SKM-1 (cell line): ENCODE measurements at regions not wholly inside any gene's neighbourhood (a gene's known extent, or its start where the extent isn't known, plus 50 kb on each side); places are given as distances from the start of the nearest gene placed in this dataset.
A peak's percentile ranks its signal among the peaks of the same experiment; 100 is the strongest.

Experiments used
- DNase-seq: peaks from one replicate; lab custom pipeline; 2025; ENCODE audit not compliant: unreplicated experiment; lab: John Stamatoyannopoulos, UW

- no peak for DNase-seq
Observed at GRCh38 chr13:50691681-50692263, 151.7 kb downstream of the DLEU7 start.

GRCh38 chr13:50692396-50692915 lies 151.0 kb downstream of the DLEU7 start:
- DNase-seq, result no peak

DNA sequence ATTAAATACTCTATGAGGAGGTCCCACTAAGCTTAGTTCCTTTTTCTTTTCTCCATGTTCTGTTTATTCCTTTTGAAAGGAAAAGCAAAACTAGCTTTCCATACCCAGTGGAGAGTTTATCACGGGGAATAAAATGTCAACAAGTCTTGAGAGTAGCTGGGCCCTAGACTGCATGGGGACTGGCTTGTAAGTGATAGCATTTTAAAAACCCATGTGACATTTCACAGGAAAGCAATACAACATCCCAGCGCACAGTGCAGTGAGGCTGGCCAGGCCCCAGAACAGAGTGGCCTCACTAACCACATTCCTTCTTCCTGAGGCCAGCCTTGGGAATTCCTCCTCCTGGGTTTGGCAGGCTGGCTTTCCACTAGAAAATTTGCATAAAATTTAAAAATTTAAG lies 149.8 kb downstream of the DLEU7 start:
- no peak for DNase-seq

GRCh38 chr13:50697746-50698539 lies 145.5 kb downstream of the DLEU7 start:
- DNase-seq, result no peak

DNA sequence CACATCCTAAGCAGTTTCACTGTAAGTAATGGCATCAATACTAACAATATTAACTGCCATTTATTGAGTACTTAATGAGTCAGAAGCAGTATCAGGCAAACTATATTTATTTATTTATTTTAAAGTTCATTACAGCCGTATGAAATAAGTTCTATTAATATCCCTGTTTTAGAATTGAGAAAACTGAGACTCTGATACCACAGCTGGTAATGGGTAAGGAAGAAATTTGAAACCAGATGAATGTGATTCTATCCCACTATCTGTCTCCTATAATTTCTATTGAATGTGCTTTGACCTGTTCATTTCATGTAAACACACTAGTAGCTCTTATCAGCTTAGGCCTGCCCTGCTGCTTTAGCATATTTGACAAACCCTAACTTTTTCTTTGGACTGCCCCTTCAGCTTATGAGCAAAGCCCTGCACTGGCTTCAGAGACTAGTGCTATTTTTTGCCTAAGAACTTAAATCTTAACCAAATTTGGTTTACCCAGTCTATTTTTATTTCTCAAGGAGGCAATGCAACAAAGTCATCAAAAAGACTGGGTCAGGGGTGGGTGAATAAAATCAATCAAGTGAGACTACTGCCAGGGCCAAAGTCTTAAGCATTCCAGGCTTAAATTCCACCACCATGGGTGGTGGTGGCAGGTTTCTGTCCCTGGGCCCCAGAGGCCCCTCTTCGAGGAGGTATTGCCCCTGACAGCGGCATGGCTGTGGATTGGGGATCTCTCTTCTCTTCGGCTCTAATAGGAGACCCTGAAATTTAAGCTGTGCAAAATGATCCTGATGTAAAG lies 143.4 kb downstream of the DLEU7 start:
- no peak for DNase-seq

DNA sequence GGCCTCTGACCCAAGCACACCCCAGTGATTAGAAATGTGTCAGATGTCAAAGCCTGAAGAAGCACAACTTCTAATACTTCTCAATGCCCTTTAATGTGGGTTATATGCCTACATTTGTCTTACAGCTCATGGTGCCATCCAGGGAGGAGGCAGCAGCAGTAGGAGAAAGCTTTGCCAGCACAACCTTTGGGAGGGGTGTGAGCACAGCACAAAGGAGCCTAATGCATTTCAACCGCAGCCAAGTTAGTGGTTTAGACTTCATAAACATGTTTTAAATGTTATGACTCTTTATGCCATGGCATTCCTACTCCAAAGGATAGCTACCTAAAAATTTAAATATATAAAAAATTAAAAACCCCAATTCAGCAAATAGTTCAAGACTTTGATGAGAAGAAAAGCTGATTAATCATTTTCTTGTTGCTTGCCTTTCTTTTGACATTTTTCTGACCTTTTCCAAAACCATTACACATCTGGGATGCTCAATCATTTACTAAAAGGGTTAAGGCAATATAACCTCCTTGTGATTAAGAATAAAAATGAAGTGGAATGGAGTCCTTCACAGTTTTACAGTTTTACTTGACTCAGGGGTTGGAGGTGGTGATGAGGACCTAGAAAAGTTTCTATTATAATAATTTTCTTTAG lies 142.7 kb downstream of the DLEU7 start:
- no peak for DNase-seq

DNA sequence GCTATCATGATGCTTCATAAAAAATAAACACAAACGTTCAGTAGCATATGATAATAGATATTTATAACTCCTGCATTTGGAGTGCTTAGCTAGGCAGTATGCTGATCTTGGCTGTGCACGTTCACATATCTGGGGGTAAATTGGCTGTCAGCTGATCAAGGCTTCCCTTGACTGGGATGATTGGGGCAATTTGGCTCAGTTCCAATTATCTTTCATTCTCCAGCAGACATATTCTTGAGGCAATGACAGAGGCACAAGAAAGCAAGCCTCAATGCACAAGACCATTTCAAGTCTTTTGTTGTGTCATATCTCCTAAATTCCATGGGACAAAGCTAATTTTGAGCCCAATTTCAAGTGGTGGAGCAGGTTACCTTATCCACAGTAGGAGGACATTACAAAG lies 142.0 kb downstream of the DLEU7 start:
- DNase-seq, result no peak

DNA sequence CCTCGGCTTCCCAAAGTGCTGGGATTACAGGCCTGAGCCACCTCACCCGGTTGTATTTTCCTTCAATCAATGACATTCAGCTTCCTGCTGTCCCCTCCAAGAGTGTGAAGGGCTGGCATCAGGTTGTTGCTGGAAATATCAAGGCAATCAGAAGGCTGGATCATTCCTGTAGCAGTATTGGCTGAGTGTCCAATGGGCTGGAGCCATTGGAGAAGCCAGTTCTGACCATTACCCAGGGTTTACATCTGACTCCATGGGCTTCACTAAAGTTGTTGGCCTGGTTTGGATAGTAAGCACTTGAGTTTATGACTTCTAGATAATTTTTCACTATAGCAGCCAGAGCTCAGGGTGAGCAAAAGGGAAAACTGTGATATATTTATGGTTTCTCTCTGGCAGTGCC lies 137.0 kb downstream of the DLEU7 start:
- DNase-seq, result no peak

- no peak for DNase-seq
Observed at GRCh38 chr13:50707628-50708027, 135.9 kb downstream of the DLEU7 start.

GRCh38 chr13:50708461-50708860 lies 135.0 kb downstream of the DLEU7 start:
- DNase-seq, result peak; percentile 63

DNA sequence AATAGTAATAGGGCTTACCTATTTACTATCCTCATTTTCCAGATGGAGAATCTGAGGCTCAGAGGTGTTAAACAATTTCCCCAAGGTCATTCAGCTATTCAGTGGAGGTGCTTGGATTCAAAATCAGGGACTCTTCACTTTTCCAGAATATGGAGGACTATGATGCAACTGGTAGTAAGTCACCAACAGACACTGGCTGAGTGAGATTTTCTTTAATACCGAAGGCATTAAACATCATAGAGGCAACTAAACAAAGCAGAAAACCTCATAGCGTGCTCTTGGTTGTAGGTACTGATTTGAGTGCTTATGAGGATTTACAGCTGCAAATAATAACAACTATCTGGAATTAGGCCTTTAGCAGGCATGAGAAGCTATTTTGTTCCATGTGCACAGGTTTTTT lies 134.4 kb downstream of the DLEU7 start:
- DNase-seq, result no peak

DNA sequence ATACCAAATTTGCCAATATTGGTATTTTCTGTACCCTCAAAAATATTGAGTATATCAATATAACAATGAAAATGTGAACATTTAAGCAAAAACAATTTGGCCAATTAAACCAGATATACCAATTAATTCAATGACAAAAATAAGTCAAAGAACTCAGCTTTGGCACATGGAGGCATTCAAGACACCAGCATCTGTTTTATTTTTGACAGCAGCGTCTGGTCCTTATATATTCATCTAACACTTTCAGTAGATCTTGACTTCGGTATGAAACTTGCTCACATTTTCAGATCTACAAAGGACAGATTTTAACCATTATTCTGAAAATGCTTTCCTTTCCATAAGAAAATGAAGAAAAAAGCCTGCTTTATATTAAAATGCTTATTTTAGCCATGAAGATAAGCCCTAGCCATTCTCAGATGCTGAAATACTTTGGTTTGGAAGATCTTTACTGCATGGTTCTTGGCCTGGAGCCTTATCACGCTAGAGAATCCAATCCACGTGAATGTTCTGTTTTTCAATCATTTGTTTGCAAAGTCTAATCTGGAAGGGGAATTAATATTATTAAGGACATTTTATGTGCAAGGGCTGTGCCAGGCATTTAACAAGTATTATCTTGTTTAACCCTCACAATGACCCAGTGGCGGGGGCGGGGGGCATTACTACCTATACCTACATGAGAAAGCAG lies 132.2 kb downstream of the DLEU7 start:
- no peak for DNase-seq

GRCh38 chr13:50711996-50712395 lies 131.5 kb downstream of the DLEU7 start:
- no peak for DNase-seq

DNA sequence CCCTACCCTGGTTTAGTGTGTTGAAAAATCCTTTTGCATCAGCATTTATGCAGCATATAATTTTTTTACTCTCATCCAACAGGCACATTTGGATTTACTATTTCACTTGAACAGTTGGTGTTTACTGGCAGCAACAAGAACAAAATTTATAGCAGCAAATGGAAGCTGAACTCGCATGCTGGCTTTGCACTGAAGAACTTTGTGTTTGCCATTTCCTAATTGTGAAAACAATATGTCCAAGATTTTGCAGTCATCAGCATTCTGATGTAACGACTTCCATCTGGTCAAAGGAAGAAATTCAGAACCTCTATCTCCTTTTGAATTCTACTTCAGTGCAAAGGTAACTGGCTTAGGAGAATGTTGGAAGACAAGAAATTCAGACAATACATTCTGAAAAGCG lies 131.0 kb downstream of the DLEU7 start:
- no peak for DNase-seq

DNA sequence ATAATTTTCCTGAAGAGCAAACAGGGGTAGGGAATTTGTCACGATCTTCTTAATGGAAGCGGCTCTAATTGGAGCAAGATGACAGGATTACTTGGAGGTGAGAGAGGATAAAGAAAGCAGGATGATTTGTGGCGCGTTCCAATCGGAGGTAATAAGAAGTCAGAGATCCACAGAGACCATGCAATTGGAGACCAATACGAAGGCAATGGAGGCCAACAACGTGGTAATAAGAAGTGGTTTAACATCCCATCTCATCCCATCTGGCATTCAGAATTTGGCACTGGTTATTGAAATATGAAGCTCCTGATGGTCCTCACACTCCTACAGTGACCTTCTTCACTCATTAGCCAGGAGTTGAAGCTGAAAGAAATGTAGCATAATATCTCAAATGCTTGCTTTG lies 130.6 kb downstream of the DLEU7 start:
- no peak for DNase-seq

DNA sequence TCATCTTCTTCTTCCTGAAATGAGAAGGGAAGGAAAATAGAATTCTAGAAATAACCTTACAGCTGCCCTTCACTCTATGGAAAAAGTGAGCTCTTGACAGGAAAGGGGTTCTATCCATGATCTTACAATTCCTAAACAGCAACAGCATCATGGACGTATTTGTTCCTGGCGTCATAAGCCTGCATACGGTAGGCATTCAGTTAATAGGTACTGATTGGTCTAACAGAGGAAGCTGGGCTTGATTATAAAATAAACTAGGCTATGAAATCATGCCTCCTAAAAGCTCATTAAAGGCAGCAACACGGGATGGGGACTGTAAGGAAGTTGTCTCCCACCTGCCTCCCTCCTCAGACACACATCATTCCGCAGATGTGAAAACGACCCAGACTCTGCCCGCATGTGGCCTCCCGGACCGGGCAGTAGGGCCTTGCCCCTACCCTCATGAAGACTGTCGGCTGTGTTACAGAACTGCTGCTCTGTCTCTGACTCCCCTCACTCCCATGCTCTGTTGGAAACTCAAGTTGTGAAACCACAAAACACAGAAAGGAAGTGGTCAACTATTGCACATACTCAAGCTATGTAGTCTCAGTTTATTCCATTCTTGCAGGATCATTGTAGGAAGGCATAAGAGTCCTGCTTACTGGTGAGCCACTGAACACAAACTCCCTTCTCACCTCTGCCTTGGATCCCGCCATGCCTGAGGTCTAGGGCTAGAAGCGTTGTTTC lies 129.8 kb downstream of the DLEU7 start:
- DNase-seq, result peak; percentile 97

- DNase-seq, result no peak
Observed at GRCh38 chr13:50714891-50715290, 128.6 kb downstream of the DLEU7 start.

GRCh38 chr13:50715402-50716146 lies 127.9 kb downstream of the DLEU7 start:
- DNase-seq, result peak; percentile 86

DNA sequence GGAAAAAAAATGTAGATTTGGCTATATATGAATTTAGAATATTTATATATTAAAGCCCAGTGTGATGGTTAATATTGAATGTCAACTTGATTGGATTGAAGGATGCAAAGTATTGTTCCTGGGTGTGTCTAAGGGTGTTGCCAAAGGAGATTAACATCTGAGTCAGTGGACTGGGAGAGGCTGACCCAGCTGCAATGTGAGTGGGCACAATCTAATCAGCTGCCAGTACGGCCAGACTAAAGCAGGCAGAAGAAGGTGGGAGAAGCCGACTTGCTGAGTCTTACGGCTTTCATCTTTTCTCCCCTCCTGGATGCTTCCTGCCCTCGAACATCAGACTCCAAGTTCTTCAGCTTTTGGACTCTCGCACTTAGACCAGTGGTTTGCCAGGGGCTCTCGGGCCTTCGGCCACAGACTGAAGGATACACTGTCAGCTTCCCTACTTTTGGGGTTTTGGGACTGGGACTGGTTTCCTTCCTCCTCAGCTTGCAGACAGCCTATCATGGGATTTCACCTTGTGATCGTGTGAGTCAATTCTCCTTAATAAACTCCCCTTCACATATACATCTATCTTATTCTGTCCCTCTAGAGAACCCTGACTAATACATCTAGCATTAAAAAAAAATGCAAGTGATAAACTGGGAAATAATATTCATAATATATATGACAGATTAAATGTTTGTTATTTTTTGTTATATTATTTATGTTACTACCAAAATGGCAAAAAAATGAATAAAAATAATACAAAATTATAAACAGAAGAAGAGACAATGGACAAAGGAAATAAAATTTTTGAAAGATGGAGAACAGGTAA lies 122.4 kb downstream of the DLEU7 start:
- DNase-seq, result no peak
